NCI-H748 treated with DMSO at 0.1 percent for 48 hours (cell line): ENCODE measurements at regions not wholly inside any gene's neighbourhood (a gene's known extent, or its start where the extent isn't known, plus 50 kb on each side); places are given as distances from the start of the nearest gene placed in this dataset.

Experiments
- DNase-seq: peaks from one replicate; lab custom pipeline; 2025; lab: John Stamatoyannopoulos, UW

DNA sequence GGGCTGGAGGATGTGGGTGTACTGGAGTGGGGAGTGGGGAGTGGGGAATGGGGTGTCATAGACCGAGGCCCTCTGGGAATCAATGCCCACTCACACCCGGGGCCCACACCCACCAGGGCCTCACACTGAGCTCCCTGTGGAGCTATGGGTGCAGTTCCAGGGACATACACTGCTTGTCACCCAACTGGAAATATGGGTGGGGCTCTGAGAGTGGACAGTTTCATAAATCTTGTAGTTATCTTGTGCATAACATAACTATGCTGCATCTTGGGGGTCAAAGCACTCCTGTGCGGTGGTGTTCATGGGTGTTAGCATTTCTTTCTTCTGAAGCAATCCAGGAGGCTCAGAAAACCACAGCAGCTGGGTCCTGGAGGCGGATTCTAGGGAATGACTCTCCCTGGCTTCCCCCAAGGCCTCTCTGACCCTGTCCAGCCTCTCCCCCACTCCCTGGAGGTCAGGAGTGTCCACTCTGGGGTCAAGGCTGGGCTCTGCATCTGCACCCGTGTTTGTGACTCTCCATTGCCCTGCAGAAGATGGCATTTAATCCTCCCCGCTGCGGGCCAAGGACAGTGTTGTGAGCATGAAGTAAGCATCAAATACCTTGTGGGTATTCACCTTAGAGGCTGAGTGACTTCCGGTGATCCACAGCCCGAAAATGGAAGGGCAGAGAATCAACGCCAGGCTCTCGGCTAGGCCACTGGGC lies 172.5 kb downstream of the CTTN start:
- DNase-seq = no peak

DNA sequence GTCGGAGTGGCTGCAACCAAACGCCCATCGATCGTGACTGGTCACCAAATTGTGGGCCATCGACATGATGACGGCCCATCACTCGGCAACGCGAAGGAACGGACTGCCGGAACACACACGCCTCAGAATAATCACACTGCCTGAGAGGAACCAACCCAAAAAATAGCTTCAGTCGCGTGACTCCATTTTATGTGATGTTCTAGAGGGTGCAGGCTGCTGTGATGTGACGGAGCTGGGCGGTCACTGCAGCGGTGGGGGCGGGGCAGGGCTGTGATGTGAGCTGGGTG lies 174.6 kb downstream of the CTTN start:
- no peak for DNase-seq

DNA sequence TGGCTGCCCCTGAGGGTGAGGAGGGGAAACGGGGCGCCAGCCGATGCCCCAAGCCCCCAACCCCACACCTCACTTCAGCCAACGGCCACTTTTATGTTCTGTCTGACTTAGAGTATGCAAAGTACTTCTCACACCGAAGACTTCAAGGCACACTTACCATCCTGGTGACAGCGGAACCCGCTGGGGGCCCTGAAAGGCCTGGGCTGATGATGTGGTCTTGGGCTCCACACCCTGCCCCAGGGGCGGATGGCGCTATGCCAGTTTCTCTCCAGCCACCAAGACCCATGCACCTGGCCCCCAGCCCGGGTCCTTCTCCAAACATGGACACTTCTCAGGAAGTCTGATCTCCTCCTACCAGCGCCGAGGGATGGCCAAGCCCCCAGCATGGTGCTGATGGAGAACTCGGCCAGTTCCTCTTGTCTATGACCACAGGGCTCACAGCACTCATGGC lies 175.4 kb downstream of the CTTN start:
- no peak for DNase-seq

DNA sequence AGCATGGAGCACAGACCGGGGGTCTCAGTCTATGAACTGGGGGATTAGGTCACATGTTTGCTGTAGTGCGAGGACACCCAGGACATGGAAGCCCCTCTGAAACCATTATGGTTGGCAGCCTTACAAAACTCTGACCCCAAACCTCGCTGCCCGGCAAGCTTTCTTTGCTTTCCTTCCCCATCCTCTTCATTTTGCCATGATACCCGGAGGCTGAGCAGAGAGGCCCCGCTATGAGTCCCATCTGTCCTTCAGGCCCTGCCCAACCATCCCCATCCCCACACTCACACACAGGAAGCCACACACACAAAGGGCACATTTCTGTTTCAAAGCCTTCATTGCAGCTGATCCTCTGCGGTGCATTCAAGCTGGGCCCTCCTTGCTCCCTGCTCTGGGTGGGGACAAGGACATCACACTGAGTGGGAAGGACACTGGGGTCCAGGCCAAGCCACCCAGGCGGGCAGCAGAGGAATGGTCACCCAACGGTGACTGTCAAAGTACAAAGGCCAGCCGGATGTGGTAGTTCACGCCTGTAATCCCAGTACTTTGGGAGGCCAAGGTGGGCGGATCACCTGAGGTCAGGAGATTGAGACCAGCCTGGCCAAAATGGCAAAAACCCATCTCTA lies 176.5 kb downstream of the CTTN start:
- DNase-seq = no peak

DNA sequence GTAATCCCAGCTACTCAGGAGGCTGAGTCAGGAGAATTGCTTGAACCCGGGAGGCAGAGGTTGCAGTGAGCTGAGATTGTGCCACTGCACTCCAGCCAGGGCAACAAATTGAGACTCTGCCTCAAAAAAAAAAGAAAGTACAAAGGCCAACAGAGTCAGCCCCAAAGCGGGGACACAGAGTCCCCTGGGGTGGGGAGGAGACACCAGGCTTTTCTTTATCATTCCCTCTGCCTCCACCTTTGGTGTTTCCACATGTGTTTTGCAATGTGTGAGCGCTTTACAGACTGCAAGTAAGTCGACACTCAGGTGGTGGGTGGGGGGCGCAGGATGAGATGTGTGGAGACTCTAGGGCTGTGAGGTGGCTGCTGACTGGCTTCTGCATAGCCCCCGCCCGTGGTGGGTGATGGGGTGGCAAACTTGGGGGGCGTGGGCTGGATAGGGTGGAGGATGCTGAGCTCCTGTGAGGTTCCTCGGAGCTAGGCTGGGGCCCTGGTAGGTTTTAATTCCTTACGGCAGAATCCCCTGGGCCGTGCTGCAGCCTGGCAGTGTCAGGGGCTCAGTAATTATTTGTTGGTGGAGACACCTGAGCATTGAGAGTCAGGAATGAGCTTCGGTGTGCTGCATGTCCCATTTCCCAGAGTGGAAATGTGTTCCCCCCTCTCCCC lies 177.2 kb downstream of the CTTN start:
- DNase-seq = no peak

DNA sequence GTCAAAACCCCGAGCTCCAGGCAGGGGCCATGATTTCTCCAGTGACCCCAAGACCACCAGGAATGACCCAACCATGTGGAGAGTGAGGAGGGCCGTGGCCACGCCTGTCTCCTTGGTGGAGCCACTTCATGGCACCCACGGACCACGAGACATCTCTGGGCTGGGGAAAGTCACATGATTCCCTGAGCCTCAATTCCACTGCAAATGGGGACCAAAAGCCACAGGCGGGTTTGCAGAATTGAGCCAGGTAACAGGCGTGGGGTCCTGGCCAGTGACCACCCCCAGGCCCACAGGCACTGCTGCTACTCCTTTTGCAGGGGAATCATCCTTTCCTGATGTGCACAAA lies 178.9 kb downstream of the CTTN start:
- DNase-seq = no peak

GRCh38 chr11:70577948-70578347 lies 179.6 kb downstream of the CTTN start:
- no peak for DNase-seq

DNA sequence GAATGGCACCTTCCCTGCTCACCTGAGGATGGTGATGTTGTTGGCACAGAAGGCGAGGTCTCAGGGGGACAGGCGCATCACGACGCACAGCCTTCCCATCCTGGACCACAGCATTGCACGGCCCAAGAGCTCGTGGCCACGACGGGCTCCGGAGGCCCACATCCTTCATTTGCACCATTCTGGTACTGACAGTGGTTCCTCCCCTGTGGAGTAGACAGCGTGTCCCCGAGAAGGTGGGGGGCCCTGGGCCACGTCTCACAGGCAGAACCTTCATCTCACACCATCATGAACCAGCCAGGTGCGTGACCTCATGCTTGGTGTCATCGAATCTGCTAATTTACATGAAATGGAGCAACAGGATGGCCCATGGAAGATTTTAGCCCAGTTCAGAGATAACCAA lies 180.0 kb downstream of the CTTN start:
- DNase-seq = no peak

DNA sequence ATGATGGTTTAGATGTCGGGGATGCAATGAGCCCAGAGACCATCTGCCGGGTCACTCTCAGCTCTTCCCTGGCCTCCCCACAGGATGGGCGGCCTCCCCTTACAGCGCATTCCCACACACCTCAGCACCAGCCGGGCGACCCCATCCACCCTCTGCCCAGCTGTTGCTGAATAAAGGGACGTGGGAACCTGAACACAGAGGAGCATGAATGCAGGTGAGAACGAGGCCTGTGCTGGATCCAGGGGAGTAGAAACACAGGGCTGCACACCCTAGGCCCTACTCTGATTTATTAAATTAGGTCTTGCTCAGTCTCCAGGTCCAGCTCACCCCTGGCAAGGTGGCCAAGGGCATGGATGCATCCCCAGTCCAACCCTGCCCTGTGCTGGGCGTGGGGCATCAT lies 180.5 kb downstream of the CTTN start:
- no peak for DNase-seq

- DNase-seq = no peak
These were observed 181.1 kb downstream of the CTTN start for GRCh38 chr11:70579316-70579955.

DNA sequence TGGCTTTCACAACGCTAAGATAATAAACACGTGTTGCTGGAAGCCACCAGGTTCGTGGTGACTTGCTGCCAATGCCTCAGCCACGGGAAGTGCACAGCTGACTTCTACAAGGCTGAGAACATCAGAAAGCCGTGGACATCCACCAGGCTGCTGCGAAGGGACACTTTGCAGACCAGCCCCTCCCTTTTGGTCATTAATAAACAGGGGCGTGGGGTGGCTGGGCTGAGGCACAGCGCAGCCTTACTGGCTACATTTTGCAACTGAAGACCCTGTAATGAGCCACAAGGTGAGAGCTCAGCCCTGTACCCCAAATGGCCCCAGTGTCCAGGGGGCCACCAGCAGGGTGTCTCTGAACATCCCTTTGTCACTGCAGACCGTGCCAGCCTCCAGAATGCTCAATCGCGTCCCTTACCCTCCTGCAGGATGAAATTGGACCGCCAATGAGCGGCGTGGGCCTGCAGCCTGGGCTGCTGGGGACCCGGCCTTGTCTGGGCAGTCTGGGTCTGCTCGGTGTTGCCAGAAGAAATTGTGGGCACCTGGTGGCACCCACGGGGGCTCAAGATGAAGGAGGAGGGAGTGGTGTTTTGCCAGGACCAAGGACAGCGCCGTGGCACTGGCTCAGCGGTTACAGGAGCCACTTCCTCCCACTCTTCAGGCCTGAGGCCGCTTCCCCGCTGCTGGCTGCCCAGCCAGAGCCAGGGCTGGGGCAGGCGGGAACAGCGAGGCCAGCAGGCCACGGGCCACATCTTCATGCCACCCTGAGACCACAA lies 181.9 kb downstream of the CTTN start:
- no peak for DNase-seq

DNA sequence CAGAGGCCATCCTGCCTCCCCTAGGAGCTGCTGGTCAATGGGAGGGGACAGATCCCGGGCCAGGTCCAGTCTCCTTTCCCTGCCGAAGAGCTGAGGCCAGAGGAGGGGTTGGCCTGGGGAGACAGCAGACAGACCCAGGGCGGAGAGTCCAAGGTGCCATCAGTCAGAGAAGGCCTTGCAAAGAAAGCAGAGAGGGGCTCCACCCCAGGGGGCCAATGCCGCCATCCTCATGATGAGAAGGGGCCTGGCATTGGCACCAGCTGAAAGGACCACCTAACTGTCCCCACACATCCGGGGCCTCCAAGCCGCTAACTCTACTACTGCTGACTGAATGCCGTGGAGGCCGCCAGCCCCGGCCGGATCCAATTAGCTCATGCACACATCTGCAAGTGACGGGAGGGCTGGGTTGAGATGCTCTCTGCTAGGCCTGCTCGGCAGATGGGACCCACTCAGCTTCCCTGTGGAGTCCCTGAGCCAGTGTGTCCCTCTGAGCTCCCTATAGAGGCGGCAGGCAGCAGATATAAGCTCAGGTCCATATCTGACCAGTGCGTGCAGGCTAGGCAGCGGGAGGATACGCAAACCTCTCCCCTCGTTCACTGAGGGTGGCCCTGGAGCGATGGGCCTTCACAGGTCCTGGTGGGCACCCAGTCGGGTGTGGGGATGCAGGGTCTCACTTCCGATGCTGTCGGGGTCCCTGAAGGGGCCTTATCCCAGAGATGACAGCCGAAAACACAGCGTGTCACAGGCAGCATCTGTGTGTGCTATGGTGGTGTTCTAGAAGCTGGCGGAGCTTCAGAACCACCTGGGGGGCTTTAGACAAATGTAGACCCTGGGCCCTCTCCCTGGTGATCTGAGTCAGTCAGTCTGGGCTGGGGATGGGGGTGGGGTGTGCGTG lies 183.9 kb downstream of the CTTN start:
- no peak for DNase-seq

- no peak for DNase-seq
These were observed 184.7 kb downstream of the CTTN start for GRCh38 chr11:70582886-70583641.

DNA sequence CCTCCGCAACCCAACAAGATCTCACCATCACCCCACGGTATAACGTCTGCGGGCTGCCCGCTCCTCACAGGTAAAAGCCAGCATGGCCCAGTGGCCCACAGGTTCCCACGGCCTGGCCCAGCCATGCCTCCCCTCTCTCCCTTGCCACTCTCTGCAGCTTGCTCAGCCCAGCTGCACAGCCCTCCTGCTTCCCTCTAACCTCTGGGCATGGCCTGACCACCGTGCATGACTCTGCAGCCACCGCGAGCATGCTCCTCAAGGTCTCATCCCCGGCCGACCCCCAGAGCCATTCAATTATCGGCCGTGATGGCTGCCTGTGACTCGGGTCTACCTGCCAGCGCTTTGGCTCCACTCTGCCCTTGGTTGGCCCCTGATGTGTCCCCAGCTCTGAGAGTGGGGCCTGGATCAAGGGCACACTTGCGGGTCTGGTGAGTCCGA lies 185.5 kb downstream of the CTTN start:
- no peak for DNase-seq

GRCh38 chr11:70584498-70585235 lies 186.3 kb downstream of the CTTN start:
- DNase-seq = no peak

GRCh38 chr11:70585236-70585545 lies 186.9 kb downstream of the CTTN start:
- DNase-seq = no peak

GRCh38 chr11:70586261-70587074 lies 188.1 kb downstream of the CTTN start:
- no peak for DNase-seq

DNA sequence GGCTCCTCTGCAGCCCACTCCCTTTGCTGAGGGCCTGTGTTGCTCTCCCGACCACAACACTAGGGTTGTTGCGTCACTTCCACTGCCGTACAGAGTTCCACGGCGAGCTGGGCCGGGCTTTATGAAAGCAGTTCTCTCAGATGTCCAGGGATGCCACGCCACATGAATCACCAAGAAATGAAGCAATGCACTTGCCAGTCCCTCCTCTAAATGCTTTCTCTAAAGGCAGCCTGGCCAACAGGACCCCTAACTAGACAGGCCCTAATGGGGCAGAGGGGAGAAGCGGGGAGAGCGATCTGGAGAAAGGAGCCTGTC lies 188.7 kb downstream of the CTTN start:
- no peak for DNase-seq

GRCh38 chr11:70590356-70590991 lies 192.1 kb downstream of the CTTN start:
- DNase-seq = no peak
